Fibroblast of the aortic adventitia (primary cell): ENCODE measurements at regions not wholly inside any gene's neighbourhood (a gene's known extent, or its start where the extent isn't known, plus 50 kb on each side); places are given as distances from the start of the nearest gene placed in this dataset.

ENCODE experiments used
- DNase-seq: peaks from one replicate; pipeline ENCODE4 v3.0.0-alpha.2; 2010; ENCODE audit warnings: low read depth
- H3K4me3 ChIP-seq: 2 replicates; pipeline ENCODE4 v1.5.1; 2011; ENCODE audit warnings: low read depth, mild to moderate bottlenecking, control low read depth, low read length, moderate library complexity
- TF ChIP-seq, protein P1 (sequence below): IDR thresholded peaks from 2 replicates; pipeline ENCODE4 v1.5.1; 2011; ENCODE audit warnings: mild to moderate bottlenecking, low read length, control low read depth, inconsistent platforms; ENCODE audit not compliant: insufficient read depth

DNA sequence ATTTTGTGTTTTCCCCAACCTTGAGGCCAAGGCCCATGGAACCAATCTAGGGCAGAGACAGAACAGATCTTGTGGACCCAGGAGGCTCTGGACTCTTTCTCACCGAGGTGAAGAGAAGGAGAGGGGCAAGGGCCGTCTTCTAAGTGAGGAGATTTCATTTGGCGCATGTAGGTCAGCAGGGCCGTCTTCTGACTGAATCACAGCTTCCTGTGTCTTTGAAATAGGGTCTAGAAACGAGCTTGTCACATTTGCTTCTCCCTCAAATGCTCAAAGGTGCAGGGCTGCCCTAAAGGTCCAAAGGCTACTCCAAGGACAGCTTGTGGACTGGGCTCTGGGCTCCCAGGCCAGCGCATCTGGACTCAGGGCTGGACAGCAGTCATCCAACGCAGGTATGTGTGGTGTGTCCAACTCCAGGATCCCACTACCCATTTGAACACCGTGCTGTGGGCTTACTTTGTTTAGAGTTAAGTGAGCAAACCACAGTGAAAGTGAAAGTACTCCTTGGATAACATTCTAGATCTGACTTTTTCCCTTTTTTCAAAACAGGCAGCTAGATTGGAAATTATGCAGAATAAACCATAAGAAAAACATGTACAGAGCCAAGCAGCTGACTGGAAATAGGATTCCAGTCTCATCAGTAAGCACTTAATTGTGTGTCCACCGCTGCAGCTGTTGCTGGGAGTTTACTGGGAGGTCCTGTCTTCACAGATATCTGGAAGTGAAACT is 357.0 kb downstream of the GADD45G start:
- H3K4me3 ChIP-seq = no peak overlapping the region
- TF ChIP-seq, protein P1, sequence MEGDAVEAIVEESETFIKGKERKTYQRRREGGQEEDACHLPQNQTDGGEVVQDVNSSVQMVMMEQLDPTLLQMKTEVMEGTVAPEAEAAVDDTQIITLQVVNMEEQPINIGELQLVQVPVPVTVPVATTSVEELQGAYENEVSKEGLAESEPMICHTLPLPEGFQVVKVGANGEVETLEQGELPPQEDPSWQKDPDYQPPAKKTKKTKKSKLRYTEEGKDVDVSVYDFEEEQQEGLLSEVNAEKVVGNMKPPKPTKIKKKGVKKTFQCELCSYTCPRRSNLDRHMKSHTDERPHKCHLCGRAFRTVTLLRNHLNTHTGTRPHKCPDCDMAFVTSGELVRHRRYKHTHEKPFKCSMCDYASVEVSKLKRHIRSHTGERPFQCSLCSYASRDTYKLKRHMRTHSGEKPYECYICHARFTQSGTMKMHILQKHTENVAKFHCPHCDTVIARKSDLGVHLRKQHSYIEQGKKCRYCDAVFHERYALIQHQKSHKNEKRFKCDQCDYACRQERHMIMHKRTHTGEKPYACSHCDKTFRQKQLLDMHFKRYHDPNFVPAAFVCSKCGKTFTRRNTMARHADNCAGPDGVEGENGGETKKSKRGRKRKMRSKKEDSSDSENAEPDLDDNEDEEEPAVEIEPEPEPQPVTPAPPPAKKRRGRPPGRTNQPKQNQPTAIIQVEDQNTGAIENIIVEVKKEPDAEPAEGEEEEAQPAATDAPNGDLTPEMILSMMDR = no peak
- DNase-seq = peak; percentile 30

DNA sequence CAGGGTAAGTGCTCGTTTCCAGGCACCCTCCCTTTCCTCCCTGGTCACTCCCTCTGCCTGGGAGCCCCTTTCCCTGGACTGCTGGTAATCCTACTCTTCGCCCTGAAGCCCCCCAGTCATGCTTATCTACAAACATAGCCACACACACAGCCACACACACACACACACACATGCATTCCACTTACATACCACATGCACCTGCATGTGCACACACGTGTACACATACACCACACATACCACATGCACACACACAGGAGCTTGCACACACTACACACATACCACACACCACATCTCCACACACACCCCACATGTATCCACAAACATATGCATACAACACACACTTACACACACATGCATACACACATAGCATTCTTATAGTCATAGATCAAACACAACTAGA is 358.5 kb downstream of the GADD45G start:
- H3K4me3 ChIP-seq = no peak overlapping the region
- TF ChIP-seq, protein P1 = no peak
- no peak for DNase-seq

DNA sequence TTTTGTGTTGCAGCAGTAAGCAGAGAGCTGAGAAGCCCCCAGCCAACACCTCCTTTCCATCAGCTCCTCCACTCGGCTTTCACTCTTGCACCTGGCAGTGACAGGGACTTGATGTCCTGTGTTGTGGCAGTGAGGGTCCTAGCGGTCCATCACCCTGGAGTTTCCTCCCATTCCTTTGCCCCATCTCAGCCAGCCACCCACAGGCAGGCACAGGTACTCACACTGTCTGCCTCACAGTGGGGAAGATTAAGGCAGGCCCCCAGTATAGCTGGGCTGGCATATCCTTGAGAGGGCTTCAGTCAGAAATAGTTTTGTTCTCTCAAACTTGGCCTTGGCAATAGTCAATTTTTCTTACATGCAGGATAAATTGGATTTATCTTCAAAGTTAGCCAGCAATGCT is 362.7 kb downstream of the GADD45G start:
- DNase-seq = no peak
- H3K4me3 ChIP-seq = no peak overlapping the region
- TF ChIP-seq, protein P1 = no peak

DNA sequence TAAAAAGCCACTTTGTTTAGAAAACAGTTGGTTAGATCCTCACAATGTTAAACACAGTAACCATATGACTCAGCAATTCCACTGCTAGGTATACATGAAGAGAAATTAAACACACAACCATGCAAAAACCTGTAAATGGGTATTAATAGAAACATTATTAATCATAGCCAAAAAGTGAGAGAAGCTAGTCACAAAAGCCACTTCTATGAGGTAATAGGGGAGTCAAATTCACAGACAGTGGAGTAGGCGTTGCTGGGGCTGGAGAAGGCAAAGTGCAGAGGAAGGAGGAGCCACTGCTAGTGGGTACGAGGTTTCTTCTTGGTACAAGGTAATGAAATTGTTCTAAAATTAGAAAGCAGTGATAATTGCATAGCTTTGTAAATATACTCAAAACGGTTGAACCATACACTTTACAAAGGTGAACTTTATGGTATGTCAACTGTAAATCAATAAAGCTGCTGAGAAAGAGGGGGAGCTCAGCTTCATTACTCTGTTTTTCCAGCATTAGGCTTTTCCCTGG is 364.4 kb downstream of the GADD45G start:
- DNase-seq = no peak
- TF ChIP-seq, protein P1 = no peak
- no peak overlapping the region for H3K4me3 ChIP-seq

DNA sequence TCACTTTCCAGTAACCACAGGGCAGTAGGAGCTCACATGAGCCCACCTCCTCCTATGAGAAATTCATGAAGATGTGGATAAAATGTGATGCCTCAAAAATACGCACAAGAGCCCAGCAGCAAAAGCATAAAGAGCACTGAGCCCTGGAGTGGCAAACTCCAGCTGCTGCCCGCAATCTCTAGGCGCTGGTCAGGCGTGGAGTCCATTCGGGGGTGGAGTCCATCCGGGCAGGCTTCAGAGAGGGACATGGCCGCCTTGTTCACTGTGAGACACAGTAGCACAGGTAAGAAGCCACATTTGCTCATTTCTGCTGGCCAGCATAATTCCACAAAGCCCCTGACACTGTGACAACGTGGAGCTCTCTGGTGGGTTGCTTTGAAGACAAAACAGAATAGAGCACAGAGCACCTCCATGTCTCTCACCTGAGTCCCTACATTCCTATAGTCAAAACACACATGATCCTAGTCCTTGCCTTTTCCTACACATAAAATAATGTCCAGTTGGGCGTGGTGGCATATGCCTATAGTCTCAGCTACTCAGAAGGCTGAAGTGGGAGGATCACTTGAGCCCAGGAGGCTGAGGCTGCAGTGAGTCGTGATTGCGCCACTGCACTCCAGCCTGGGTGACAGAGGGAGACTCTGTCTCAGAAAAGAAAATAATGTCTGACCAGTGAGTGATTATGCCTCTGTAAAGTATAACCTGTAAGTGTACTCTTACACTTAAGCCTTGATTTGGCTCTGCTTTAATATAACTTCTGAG is 365.2 kb downstream of the GADD45G start:
- H3K4me3 ChIP-seq = no peak overlapping the region
- DNase-seq = no peak
- TF ChIP-seq, protein P1 = no peak

DNA sequence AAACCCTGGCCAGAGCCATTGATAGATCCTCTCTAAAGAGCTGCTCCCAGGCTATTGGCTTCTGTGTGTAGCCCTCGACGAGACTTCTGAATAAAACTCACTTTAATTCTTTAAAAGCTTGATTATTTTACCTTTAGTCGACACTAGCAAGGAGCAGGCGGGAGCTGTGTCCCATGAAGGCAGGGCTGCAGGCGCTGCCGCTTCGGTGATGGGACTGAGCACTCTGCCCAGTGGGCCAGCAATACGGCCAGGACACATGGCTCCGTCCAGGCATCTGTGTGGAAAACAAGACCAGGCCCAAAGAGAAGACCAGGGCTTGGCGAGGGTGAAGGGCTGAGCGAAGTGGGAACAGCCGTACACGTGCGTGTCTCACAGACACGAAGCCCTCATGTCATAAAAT is 365.9 kb downstream of the GADD45G start:
- DNase-seq = no peak
- TF ChIP-seq, protein P1 = no peak
- no peak overlapping the region for H3K4me3 ChIP-seq
